HG02938 (cell line): ENCODE measurements at regions not wholly inside any gene's neighbourhood (a gene's known extent, or its start where the extent isn't known, plus 50 kb on each side); places are given as distances from the start of the nearest gene placed in this dataset.

Source experiments
- ATAC-seq: cut with Tn5 transposase; IDR thresholded peaks from one replicate; pipeline ENCODE4 v1.9.1; 2021; ENCODE audit warnings: mild to moderate bottlenecking, moderate library complexity; ENCODE audit not compliant: unreplicated experiment

DNA sequence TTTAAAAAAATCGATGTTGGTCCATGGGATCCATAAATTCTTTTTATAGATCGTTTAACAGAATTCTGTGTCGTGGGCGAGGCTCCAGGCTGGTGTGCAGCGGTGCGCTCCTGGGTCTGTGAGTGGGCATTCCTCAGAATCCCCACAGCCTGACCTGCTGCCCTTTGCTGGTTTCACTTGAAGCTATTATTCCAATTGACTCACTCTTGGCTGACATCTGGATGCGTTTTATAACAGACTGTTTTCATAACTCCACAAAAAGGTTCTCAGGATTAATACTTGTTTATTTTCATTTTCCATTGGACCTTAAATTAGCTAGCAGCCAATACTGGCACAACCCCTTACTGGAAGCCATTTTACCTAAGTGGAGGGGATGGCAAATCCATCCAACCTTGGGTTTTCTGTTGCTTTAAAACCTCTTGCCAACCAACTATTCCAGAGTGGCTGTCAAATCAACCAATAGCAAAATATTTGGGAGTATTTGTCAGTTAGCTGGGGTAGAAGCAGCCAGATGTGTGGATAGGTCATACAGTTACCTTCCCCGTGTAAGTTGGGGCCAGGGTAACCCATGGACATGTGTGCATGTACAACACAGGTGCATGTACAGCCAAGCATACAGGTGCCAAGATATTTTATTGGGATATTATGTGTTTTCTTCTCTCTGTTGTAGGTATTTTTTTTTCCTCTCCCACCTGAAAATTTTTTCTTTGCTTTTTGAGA, 160.7 kb upstream of the ZNF32 start:
- ATAC-seq, result no peak

DNA sequence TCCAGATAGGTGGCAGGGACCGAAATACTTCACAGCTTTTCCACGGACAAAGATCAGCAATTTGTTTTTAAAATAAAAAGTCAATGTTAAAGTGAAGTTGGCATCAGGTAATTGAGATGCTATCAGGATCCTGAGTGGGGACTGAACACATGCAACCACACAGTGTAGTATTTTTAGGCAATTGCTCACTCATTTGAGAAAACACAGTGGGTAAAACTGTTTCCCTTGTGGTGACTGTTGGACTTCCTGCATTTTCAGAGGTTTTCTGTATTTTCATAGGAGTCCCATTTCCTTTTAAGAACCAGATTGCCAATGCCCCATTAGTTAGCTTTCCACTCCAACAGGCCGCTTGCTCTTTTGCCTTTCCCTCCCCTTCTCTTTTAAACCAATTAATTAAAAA, 159.5 kb upstream of the ZNF32 start:
- ATAC-seq, result no peak

DNA sequence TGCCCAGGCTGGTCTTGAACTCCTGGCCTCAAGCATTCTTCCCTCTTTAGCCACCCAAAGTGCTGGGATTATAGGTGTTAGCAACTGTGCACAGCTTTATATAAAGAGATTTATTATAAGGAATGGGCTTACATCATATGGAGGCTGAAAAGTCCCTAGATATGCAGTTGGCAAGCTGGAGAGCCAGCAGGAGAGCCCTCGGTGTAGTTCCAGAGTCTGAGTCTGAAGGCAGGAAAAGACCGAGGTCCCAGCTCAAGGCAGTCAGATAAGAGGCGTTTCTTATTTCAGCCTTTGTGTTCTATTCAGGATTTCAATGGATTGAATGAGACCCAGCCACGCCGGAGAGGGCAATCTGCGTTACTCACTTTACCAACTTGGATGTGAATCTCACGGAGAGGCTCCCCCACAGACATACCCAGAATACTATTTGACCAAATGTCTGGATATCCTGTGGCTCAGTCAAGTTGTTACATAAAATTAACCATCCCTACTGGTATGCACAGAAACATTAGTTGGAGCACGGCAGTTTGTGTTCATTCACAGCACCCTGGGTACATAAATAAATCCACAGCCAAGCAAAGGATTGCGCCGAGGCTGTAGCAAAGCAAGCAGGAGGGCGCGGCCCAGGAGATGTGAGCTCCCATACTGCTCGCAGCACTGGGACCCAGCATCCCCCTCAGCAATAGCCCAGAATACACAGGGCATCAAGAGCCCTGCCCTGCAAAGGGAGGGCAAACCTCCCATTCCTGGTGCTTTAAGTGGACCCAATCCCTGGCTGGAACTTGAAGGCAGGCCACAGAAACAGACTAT, 158.4 kb upstream of the ZNF32 start:
- no peak for ATAC-seq

DNA sequence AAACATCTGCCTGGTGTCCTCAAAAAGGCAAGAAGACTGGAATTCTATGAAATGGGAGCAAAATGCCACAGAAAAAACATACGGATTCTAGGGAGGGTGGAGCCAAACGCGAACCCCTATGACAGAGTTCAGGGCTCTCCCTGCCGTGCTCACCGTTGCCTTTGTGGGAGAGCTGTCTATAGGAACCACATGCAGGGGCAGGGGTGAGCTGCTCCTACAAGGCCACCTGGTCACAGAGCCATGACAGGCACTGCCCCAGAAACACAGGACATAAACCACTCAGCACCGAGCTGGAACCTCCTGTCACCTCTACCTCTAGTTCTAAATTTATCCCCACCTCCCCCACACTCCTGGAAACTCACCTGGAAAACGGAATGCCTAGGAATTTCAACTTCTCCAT, 155.1 kb upstream of the ZNF32 start:
- ATAC-seq, result no peak

DNA sequence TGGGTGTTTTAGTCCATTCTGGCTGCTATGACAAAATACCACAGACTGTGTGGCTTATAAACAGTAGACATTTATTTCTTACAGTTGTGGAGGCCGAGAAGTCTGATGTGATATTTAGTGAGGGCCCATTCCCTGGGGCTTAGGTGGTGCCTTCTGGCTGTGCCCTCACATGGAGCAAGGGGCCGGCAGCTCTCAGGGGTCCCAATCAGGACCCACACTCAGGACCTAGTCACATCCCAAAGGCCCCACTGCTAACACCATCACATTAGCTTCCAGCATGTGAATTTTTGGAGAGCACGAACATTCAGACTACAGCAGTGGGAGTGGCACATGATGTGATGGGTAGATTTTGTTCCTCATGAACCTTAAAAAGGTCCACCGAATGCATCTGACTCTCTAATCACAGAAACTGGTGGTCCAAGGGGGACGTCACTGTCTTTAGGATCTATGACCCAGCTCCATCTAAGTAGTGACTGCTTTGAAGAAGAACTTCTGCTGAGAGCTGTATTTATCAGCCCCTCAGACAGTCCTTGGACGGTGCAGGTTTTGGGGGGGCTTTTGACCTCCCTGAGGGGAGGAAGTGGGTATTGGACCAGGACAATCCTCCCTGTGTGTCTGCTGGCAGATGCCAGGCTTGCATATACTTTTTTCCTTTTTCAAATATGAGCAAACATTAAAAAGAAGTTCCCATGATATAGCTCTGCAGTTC, 154.5 kb upstream of the ZNF32 start:
- no peak for ATAC-seq

DNA sequence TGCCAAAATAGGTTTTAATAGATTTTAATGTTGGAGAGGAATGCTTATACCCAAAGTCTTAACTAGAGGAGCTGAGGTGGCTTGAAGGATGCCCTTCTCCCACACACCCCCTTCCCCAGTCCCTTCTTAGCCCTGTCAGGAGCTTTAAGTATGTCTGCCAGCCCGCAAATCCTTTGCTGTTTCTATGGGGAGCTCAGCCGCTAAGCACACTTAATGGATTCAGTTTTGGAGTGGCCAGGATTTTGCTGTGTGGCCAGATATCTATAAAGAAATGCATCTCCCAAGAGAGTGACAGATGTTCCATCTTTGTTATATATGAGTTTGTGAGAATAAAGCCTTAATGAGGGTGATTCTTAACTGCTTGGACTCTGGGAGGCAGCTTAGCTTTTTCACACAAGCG, 152.9 kb upstream of the ZNF32 start:
- ATAC-seq, result no peak

DNA sequence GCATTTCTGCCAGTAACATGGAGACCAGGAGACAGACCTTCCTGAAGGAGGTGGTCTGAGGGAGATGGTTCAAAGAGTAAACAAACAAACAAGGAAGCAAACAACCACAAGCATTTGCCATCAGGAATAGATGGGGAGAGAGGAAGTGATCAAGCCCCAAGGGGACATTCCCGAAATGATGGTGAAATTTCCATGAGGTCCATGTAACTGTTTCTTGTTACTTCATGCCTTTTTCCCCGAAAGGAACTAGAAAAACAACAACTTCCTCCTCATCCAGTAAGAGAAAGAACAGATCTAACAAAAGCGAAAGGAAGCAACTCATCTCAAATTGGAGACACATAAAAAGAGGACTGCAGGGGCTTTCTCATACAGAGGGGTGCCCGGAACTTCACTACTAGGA, 152.5 kb upstream of the ZNF32 start:
- no peak for ATAC-seq

DNA sequence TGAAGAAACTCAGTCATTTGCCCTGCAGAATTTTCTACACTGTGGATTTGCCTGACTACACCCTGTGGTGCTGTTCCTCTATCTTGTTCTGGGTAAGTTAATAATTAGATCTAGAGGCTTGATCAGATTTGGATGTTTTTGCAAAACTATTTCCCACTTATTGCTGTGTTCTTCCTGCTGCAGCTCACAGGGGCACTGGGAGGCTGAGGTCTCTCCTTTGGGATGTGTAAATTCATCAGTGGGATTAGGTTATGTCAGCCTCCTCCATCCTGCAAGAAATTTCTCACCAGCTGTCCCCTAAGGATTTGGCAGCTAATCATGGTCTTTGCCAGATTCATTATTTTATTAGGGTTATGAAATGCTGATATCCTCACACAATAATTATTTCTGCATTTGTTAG, 148.1 kb upstream of the ZNF32 start:
- ATAC-seq, result no peak

DNA sequence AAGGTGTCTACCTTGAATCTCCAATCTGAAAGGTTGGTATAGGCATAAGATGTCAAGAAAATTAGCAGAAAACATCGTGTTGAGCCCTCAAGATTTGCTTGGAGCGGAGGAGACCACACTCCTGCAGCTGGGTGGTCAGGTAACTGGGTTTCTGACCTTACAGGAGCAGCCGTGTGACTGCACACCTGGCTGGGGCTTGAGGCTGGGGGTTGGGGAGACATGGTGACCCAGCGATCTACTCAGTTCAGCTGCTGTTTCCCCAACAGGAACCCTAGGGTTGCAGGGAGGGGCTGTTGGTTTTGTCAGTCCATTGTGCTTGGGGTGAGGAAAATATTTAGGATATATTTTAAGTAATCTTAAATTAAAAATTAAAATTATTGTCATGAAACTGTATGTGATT, 147.0 kb upstream of the ZNF32 start:
- no peak for ATAC-seq

DNA sequence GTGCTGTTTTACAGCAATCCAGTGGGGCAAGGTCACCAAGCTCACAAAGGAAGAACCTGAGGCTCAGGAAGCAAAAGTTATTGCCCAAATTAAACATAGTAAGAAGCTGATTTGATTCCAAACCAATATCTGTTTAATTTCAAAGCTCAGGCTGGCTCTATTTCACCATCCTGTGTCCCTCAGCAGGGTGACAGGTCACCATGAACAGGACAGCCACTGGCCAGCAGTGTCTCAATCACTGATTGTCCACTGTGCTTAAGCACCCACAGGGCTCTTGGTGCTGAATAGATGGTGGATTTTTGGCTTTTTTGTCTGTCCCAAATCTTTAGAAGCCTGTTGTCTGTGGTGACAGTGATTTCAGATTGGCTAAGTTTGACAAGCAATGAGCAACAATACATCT, 146.4 kb upstream of the ZNF32 start:
- ATAC-seq, result no peak

DNA sequence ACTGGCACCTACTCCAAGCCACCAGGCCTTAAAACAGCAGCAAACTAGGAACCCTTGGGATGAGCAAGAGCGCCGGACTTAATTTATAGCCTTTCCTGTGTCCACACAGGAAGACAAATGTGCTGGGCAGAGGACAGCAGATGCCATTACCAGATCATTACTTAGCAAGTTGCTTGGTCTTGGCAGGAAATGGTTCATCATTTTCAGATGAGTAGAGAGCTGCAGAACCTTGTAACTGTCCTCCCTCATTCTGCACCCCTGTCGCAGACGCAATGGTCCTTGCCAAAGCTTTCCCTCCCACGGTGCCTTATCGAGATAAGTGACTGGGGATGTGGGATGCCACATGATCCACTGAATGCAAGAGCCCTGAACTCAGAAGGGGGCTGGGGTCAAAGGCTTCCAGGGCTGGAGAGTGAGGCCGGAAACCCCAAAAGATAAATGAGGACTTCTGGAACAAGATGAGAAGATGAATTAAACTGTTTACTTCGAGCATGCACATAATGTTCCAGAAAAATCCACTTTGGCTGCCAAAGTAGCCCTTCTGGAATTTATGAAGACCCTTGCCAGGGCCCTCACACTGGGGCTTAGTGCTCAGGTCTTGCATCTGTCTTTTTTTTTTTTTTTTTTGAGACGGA, 145.6 kb upstream of the ZNF32 start:
- ATAC-seq, result no peak

DNA sequence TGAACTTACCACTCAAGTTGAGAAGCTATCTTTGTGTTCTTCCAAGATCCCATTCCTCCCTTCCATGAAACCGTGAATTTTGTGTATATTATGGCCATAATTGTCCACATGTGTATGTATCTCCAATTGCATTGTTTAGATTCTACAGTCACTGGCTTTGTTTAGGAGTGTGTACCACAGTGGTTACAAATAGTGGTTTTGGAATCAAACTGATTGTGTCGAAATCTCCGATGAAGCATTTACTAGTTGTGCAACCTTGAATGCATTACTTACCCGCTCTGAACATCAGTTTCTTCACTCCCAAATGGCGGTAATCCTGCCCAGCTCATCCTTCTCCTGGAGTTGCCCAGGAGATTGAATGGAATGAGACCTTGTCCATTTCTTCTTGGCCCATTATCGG, 145.0 kb upstream of the ZNF32 start:
- no peak for ATAC-seq

DNA sequence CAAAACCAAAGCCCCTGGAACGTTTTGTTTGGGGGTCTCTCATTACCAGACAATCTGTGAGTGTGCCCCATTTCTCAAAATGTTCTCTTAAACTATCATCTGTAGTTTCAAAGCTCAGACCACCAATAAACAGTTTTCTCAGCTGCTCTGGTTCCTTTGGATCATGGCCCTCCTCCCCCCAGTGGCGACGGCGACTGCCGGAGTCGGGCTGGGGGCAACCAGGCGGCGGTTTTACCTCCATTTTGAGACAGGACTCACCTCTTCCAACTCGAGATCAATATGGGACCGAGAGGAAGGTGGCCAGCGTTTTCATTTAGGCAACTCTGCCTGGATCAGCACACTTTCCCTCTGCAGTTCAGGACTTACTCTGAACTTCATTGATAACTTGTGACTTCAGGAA, 141.5 kb upstream of the ZNF32 start:
- ATAC-seq, result no peak

DNA sequence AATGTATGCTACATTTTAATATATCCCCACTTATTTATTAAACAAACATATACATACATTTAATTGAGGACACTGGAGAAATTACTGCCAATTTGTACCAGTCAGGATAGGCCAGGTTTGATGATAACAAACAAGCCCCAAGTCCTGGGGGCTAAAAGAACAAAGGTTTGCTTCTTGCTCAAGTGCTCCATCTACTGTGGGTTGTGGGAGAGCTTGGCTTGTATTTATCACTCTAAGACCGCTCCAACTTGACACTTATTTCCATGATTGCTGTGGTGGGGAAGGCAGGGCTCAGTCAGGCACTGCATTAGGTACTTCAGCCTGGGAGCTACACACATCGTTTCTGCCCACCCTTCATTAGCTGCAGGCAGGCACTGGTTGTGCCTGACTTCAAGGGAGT, 136.6 kb upstream of the ZNF32 start:
- no peak for ATAC-seq

DNA sequence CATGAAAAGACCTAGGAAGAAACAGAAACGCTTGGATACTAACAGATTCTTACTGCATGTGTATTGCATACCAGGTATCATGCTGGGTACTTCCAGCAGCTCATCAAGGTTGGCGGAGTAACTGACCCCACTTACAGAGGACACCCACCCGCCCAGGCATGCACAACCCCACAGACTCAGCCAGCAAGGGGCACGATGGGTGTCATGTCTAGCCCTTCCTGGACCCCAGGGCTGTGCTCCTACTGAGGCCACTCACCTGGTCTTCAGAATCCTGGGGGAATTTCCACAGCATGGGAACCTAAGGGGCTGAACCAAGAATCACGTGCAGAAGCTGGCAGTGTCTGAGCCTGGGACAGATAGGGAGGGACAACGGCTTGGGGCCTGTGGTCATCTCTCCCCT, 134.1 kb upstream of the ZNF32 start:
- ATAC-seq, result no peak

DNA sequence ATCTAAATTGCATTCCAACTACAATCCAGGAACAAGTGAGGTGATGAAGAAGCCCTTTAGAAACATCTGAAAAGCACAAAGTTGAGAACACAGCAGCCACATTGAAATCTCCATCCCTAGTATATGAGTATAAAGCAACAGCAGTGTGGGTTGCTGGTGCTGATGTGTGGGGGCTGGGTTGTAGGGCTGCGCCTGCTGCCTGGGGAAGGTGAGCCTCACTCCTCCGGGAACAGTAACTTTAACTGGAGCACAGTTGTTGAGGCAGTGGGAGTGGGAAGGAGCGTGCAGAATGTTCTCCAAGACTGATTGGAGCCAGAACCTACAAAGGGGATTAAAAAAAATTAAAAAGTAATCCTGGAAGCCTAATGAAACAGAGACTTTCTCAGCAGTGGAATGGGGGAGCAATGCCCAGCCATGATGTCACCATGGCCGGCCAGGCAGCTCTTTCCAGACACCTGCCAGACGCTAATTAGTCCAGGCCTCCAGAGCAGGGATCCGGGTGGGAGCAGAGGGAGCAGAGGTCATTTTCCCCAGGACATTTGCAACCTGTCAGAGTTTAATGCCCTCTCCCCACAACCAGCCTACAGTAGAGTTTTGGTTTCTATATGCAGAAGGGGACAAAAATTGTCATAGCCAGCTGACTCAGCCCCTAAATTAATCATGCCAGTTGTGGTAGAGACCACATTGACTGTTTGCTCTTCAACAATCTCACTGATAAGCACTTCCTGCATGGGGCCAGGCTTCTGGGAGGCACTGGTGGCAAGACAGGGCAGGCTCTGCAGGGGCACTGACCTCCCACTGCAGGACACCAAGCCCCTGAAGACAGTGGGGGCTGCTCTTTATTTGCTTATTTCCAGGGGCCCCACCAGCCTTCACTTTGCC, 133.0 kb upstream of the ZNF32 start:
- no peak for ATAC-seq

DNA sequence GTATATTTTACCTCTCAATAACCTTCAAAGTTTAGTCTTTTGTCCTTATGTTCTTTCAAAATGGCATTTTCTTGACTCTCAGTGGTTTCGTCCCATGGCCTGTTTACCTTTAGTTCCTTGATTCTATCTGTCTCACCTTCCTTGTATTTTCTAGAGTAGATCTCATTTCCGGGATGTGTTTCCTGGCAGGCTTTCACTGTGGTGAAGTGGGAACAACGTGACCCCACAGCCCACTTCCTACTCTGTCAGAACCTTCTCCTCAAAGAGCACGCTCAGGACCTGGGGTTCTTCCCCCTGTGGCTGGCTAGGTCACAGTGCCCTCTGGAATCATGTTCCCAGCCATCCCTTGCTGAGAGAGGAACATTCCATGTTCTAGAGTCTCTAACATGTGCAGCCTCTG, 129.9 kb upstream of the ZNF32 start:
- no peak for ATAC-seq

DNA sequence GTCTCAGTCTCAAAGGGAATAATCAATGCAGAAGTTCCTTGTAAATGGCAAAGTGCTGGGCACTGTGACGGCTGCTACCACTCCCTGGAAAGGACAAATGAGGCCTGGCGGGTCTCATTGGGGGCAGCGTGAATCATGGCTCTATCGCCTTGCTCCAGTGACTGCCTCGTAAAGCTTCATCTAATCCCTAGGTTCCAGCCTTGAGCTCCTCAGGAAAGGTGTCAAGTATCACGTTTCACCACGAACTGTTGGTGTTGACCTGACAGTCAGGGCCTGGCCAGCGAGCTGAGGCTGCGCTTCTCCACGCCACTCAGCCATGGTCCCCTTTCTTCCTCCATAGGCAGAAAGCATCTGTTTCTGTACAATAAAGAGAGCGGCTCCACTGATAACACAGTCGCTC, 126.7 kb upstream of the ZNF32 start:
- no peak for ATAC-seq

DNA sequence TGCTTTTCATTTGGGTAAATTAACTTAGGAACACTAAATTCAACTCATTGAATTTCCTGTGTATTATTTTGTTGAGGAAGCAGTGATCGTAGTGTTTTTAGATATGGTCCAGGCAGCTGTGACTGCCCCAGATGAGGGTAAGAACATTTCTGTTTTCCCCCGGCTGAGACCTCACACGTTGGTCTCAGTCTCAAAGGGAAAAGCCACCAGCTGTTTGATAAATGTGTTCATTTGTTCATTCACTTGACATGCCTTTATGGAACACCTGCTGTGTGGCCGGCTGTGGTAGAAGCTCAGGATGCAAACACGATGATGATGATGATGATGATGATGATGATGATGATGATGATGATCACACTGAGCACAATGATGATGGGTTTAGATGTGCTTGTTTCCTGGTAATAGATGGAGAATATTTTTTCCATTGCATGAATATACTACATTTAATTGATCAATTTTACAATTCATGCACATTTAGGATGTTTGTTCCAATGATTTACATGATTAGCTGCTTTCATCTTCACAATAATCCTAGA, 125.6 kb upstream of the ZNF32 start:
- ATAC-seq, result no peak

DNA sequence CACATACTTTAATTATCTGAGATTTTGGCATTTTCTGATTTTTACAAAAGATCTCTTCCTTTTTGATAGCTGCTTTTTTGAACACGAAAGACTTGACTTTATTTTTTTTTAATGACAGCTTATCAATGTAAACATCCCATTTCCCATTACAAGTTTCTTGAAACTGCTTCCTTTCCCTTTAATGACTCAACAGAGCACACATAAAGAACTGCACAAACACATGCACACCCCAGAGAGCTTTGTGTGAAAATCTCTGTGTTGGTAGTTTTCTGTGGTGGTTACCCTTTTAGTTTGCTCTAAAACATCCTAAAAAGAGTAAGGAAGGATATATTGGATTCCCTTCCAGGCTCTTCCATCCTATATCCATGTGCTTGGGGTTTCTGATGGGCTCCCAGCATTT, 125.1 kb upstream of the ZNF32 start:
- ATAC-seq, result no peak
